ENCODE measurements at regions not wholly inside any gene's neighbourhood (a gene's known extent, or its start where the extent isn't known, plus 50 kb on each side); places are given as distances from the start of the nearest gene placed in this dataset.

DNA sequence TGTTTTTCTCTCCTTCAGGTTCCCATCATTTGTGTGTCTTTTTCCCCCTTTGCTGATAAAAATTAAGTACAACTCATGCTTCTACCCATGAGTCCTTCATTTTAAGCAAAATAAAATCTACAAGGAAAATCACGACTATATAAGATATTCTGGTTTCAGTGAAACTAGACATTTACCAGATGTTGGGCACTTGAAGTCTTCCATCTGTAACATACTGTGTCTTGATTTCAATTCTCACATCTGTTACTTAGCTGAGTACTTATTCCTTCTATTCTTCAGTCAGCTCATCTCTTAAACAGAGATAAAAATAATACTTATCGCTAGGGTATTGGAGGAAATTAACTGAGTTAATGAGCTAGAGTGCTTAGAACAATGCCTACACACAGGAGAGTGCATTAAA, 893.0 kb upstream of the SOX9 start:
- Mint-ChIP-seq H3K27ac (no peak overlapping the region), H3K36me3 (no peaks in the 10 kb centered on the region), H3K9me3 (no peaks in the 10 kb centered on the region), H3K4me1 (peaks cover 20% of the 10 kb centered on the region), H3K4me3 (no peak overlapping the region), H3K27me3 (ENCODE audit: low read depth) (no peaks in the 10 kb centered on the region)
- TF ChIP-seq, protein P1, sequence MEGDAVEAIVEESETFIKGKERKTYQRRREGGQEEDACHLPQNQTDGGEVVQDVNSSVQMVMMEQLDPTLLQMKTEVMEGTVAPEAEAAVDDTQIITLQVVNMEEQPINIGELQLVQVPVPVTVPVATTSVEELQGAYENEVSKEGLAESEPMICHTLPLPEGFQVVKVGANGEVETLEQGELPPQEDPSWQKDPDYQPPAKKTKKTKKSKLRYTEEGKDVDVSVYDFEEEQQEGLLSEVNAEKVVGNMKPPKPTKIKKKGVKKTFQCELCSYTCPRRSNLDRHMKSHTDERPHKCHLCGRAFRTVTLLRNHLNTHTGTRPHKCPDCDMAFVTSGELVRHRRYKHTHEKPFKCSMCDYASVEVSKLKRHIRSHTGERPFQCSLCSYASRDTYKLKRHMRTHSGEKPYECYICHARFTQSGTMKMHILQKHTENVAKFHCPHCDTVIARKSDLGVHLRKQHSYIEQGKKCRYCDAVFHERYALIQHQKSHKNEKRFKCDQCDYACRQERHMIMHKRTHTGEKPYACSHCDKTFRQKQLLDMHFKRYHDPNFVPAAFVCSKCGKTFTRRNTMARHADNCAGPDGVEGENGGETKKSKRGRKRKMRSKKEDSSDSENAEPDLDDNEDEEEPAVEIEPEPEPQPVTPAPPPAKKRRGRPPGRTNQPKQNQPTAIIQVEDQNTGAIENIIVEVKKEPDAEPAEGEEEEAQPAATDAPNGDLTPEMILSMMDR (IDR thresholded peaks at IDR 0.05; ENCODE audit: unreplicated experiment), result no peak
- no peak for DNase-seq (ENCODE audit: low spot score in 2 of 2, unreplicated experiment in 2 of 2)

DNA sequence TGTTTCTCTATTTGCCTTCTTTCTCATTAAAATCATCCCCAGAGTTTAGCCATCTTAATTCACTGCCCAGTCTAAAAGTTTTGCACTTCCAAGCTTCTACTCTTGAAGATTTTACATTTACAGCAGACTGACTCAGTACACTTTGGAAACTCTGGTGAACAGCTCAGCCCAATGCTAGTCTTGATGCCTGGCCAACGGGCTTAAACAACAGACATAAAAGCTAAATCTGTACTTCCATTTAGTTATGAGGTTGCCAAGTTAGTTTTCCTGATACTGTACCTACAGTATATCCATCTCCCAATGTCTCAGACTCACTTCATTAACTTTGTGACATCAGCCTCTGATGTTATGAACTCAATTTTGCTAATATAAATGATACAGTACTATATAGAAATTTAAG, 891.8 kb upstream of the SOX9 start:
- TF ChIP-seq, protein P1 (IDR thresholded peaks at IDR 0.05; ENCODE audit: unreplicated experiment), result no peak
- no peak overlapping the region for H3K27ac Mint-ChIP-seq
- H3K9me3 Mint-ChIP-seq, result no peaks in the 10 kb centered on the region
- DNase-seq (ENCODE audit: low spot score in 2 of 2, unreplicated experiment in 2 of 2), result no peak
- H3K36me3 Mint-ChIP-seq, result no peaks in the 10 kb centered on the region
- peaks cover 20% of the 10 kb centered on the region for H3K4me1 Mint-ChIP-seq
- no peak overlapping the region for H3K4me3 Mint-ChIP-seq
- no peaks in the 10 kb centered on the region for H3K27me3 Mint-ChIP-seq (ENCODE audit: low read depth)

DNA sequence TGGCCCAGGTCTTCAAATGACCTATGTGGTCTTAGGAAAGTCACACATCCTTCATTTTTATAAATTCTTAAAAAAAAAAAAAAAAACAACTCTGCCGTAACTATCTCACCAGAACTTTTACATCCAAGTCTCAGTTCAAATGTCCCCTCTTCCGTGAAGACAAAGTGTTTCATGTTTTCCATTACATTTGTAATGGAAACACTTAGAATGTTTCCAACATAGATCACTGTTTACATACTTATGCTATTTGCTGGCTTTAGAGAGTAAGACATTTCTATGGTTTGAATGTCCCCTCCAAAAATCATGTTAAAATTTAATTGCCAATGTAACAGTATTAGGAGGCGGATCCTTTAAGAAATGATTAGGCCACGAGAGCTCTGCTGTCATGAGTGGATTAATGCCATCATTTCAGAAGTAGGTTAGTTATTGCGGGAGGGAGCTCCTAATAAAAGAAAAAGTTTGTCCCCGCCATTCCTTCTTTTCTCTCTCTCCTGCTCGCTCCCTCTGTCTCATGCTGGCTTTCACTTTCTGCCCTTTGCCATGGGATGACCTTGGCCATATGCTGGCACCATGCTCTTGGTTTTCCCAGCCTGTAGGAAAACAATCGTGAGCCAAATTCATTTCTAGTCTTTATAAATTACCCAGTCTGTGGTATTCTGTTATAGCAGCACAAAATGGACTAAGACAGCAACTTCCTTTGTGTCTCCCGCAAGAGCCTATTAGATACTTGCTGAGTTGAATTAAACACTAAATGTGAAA, 887.8 kb upstream of the SOX9 start:
- H3K36me3 Mint-ChIP-seq, result no peaks in the 10 kb centered on the region
- no peak overlapping the region for H3K27ac Mint-ChIP-seq
- peaks cover 4% of the 10 kb centered on the region for H3K4me1 Mint-ChIP-seq
- TF ChIP-seq, protein P1 (IDR thresholded peaks at IDR 0.05; ENCODE audit: unreplicated experiment), result no peak
- peaks cover 1% of the 10 kb centered on the region for H3K27me3 Mint-ChIP-seq (ENCODE audit: low read depth)
- H3K4me3 Mint-ChIP-seq, result no peak overlapping the region
- no peaks in the 10 kb centered on the region for H3K9me3 Mint-ChIP-seq
- DNase-seq (ENCODE audit: low spot score in 2 of 2, unreplicated experiment in 2 of 2), result no peak

DNA sequence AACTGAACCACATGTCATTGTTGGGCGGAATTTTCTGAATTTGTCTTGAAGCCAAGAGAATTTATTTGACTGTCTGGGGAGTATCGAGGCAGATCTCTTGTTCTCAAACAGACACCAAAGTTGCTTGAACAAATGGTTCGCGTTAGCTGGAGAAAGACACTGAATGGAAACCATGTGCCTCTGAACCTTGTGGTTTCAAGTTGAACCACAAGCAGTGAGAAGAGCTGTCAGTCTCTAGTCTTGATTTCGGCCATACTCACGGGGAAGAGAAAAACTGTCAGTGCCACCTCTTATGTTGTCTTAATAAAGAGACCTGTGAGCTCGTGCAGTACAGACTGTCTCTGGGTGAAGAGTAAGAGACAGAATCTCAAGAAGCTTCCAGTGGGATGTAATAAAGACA, 886.5 kb upstream of the SOX9 start:
- Mint-ChIP-seq H3K36me3 (no peaks in the 10 kb centered on the region), H3K9me3 (no peaks in the 10 kb centered on the region), H3K27ac (no peak overlapping the region), H3K27me3 (ENCODE audit: low read depth) (peaks cover 2% of the 10 kb centered on the region), H3K4me3 (no peak overlapping the region), H3K4me1 (peaks cover 4% of the 10 kb centered on the region)
- TF ChIP-seq, protein P1 (IDR thresholded peaks at IDR 0.05; ENCODE audit: unreplicated experiment), result no peak
- DNase-seq (ENCODE audit: low spot score in 2 of 2, unreplicated experiment in 2 of 2), result no peak

DNA sequence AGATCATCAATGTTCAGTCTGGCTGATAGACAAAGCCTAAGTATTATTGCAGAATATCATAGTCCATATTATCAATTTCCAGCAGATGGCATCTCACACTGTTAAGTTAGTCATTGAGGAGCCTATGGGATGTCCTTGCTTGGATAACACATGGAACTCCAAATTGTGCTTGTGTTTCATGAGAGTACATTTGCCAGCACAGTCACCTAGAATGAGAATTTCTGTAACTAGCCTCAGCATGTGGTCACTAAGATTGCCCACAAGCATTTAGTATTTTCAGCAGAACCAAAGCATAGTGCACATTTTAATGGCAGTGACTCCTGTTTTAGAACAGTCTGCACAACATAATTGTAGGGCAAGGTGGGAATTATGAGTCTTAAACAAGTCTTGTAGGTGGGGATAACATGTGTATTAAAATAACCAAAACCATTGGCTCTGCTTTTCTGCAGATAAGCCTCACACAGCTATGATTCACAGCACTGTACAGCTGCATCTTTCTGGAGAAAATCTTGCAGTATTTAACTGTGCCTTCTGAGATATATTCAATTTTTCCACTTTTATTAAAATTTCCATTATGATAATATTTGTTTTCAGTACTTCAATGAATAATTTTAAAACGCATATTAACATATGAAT, 882.8 kb upstream of the SOX9 start:
- H3K27ac Mint-ChIP-seq, result no peak overlapping the region
- DNase-seq (ENCODE audit: low spot score in 2 of 2, unreplicated experiment in 2 of 2), result no peak
- peaks cover 4% of the 10 kb centered on the region for H3K4me1 Mint-ChIP-seq
- H3K27me3 Mint-ChIP-seq (ENCODE audit: low read depth), result peaks cover 2% of the 10 kb centered on the region
- H3K9me3 Mint-ChIP-seq, result no peaks in the 10 kb centered on the region
- TF ChIP-seq, protein P1 (IDR thresholded peaks at IDR 0.05; ENCODE audit: unreplicated experiment), result no peak
- no peaks in the 10 kb centered on the region for H3K36me3 Mint-ChIP-seq
- H3K4me3 Mint-ChIP-seq, result no peak overlapping the region
